ENCODE measurements at regions not wholly inside any gene's neighbourhood (a gene's known extent, or its start where the extent isn't known, plus 50 kb on each side); places are given as distances from the start of the nearest gene placed in this dataset.

DNA sequence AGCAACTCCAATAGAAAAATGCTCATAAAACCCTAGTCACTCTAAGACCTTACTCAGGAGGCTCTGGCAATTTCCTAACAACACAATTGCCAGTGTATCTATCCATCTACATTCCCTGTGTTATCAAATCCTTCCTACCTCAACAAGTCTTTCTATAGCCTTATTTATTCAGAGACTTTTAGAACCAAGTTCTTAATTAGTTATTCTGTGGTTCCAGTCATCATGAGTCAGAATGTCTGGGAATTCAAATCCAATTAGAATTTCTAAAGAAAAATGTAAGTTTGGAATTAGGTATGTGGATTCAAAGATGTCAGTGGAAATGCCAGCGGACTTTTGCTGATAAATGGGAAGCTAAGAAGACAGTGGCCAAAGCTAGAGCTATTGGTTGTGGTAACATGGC is 302.6 kb upstream of the C1orf87 start:
- no peak overlapping the region for H3K27ac ChIP-seq (replicated peaks)
- H3K4me3 ChIP-seq (replicated peaks; ENCODE audit: insufficient read depth, low read length) = no peak overlapping the region
- TF ChIP-seq SPI1 (IDR thresholded peaks at IDR 0.05; ENCODE audit: borderline replicate concordance, low read depth) (no peak), GABPA (IDR thresholded peaks at IDR 0.05; ENCODE audit: low read depth) (no peak), POLR2AphosphoS5 (IDR thresholded peaks at IDR 0.05; ENCODE audit: low read depth) (no peak)
- TF ChIP-seq, protein P1, sequence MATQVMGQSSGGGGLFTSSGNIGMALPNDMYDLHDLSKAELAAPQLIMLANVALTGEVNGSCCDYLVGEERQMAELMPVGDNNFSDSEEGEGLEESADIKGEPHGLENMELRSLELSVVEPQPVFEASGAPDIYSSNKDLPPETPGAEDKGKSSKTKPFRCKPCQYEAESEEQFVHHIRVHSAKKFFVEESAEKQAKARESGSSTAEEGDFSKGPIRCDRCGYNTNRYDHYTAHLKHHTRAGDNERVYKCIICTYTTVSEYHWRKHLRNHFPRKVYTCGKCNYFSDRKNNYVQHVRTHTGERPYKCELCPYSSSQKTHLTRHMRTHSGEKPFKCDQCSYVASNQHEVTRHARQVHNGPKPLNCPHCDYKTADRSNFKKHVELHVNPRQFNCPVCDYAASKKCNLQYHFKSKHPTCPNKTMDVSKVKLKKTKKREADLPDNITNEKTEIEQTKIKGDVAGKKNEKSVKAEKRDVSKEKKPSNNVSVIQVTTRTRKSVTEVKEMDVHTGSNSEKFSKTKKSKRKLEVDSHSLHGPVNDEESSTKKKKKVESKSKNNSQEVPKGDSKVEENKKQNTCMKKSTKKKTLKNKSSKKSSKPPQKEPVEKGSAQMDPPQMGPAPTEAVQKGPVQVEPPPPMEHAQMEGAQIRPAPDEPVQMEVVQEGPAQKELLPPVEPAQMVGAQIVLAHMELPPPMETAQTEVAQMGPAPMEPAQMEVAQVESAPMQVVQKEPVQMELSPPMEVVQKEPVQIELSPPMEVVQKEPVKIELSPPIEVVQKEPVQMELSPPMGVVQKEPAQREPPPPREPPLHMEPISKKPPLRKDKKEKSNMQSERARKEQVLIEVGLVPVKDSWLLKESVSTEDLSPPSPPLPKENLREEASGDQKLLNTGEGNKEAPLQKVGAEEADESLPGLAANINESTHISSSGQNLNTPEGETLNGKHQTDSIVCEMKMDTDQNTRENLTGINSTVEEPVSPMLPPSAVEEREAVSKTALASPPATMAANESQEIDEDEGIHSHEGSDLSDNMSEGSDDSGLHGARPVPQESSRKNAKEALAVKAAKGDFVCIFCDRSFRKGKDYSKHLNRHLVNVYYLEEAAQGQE (IDR thresholded peaks at IDR 0.05; ENCODE audit: insufficient replicate concordance, low read depth) = no peak
- TF ChIP-seq, protein P2, sequence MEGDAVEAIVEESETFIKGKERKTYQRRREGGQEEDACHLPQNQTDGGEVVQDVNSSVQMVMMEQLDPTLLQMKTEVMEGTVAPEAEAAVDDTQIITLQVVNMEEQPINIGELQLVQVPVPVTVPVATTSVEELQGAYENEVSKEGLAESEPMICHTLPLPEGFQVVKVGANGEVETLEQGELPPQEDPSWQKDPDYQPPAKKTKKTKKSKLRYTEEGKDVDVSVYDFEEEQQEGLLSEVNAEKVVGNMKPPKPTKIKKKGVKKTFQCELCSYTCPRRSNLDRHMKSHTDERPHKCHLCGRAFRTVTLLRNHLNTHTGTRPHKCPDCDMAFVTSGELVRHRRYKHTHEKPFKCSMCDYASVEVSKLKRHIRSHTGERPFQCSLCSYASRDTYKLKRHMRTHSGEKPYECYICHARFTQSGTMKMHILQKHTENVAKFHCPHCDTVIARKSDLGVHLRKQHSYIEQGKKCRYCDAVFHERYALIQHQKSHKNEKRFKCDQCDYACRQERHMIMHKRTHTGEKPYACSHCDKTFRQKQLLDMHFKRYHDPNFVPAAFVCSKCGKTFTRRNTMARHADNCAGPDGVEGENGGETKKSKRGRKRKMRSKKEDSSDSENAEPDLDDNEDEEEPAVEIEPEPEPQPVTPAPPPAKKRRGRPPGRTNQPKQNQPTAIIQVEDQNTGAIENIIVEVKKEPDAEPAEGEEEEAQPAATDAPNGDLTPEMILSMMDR (IDR thresholded peaks at IDR 0.05; ENCODE audit: insufficient read depth, low read length) = no peak
- no peak for DNase-seq (ENCODE audit: low read depth in 1 of 2, low spot score in 1 of 2)
- H3K27me3 ChIP-seq (ENCODE audit: insufficient read depth, poor library complexity, severe bottlenecking) = no peaks in the 10 kb centered on the region

DNA sequence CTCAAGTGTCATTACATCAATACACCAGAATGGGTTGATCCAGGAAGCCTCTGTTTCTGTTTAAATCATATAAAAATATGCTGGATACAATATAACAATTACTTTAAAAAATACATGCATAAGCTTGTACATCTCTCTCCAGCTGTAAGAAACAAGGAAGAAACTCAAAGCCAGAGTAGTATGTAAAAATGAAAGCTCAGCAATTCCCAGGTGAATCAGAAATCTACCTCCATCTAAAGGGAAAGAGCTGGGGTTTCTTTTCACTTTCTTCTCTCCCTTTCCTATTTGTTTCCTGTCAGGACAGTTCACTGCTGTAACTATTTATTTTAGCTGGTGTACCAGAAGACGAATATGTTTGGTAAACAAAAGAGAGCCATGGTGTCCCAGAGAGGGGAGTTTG is 301.0 kb upstream of the C1orf87 start:
- no peak for DNase-seq (ENCODE audit: low read depth in 1 of 2, low spot score in 1 of 2)
- Histone ChIP-seq H3K27ac (replicated peaks) (no peak overlapping the region), H3K4me3 (replicated peaks; ENCODE audit: insufficient read depth, low read length) (no peak overlapping the region), H3K27me3 (ENCODE audit: insufficient read depth, poor library complexity, severe bottlenecking) (no peaks in the 10 kb centered on the region)
- TF ChIP-seq, protein P1 (IDR thresholded peaks at IDR 0.05; ENCODE audit: insufficient replicate concordance, low read depth) = no peak
- TF ChIP-seq, protein P2 (IDR thresholded peaks at IDR 0.05; ENCODE audit: insufficient read depth, low read length) = no peak
- TF ChIP-seq SPI1 (IDR thresholded peaks at IDR 0.05; ENCODE audit: borderline replicate concordance, low read depth) (no peak), POLR2AphosphoS5 (IDR thresholded peaks at IDR 0.05; ENCODE audit: low read depth) (no peak), GABPA (IDR thresholded peaks at IDR 0.05; ENCODE audit: low read depth) (no peak)

DNA sequence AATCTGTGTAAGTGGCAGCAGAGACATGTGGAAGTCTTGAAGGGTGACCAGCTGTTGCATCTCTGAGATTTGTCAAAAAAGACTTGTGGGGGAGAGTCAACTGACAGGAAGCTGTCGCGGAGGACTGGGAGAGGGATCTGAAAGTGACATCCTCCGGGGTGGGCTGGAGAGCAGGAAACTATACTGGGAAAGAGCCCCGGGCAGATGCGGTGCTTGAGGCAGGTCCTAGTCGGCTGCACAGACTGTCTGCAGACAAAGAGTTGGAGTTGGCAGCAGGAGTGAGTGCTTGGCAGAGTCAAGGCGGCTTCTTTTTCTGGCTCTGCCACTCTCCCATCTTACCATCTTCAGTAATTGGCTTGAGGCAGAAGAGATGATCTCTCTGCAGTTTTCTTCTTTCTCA is 294.0 kb upstream of the C1orf87 start:
- TF ChIP-seq POLR2AphosphoS5 (IDR thresholded peaks at IDR 0.05; ENCODE audit: low read depth) = no peak
- no peak for DNase-seq (ENCODE audit: low read depth in 1 of 2, low spot score in 1 of 2)
- no peak overlapping the region for H3K4me3 ChIP-seq (replicated peaks; ENCODE audit: insufficient read depth, low read length)
- H3K27ac ChIP-seq (replicated peaks) = no peak overlapping the region
- no peaks in the 10 kb centered on the region for H3K27me3 ChIP-seq (ENCODE audit: insufficient read depth, poor library complexity, severe bottlenecking)

DNA sequence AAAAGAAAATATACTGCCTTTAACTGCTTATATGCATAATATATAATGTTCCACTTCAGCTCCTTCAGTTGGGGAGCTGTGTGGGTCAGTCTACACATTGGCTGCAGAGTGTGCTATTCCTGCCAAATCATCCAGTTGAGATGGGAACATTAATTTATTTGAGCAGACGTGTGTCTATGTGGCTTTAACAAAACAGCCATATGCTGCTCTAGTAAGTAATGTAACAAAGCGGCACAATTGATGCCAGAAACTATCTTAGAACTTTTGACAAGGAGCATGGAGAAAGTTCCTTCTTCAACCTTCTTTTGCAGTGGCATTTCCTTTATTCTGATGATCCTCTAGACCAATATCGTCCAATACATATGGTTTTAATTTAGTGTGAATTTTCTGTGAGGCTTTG is 285.9 kb upstream of the C1orf87 start:
- TF ChIP-seq, protein P2 (IDR thresholded peaks at IDR 0.05; ENCODE audit: insufficient read depth, low read length) = no peak
- TF ChIP-seq GABPA (IDR thresholded peaks at IDR 0.05; ENCODE audit: low read depth) (no peak), POLR2AphosphoS5 (IDR thresholded peaks at IDR 0.05; ENCODE audit: low read depth) (no peak)
- TF ChIP-seq, protein P1 (IDR thresholded peaks at IDR 0.05; ENCODE audit: insufficient replicate concordance, low read depth) = no peak
- Histone ChIP-seq H3K4me3 (replicated peaks; ENCODE audit: insufficient read depth, low read length) (no peak overlapping the region), H3K27me3 (ENCODE audit: insufficient read depth, poor library complexity, severe bottlenecking) (no peaks in the 10 kb centered on the region), H3K27ac (replicated peaks) (no peak overlapping the region)
- DNase-seq (ENCODE audit: low read depth in 1 of 2, low spot score in 1 of 2) = no peak

Measured in HL-60 (cell line).